Smooth muscle cell (in vitro differentiated cells): ENCODE measurements at regions not wholly inside any gene's neighbourhood (a gene's known extent, or its start where the extent isn't known, plus 50 kb on each side); places are given as distances from the start of the nearest gene placed in this dataset.

Experiments
- DNase-seq: peaks from one replicate; lab custom pipeline; 2025; ENCODE audit not compliant: unreplicated experiment; lab: John Stamatoyannopoulos, UW
- H2AFZ ChIP-seq: fragments of 200-600 bp; sonication (generic); 2 replicates; pipeline ENCODE4 v1.6.0; 2016; ENCODE audit warnings: antibody characterized with exemption, low read depth, mild to moderate bottlenecking
- H3F3A ChIP-seq: fragments of 200-600 bp; sonication (generic); 2 replicates; pipeline ENCODE4 v1.6.0; 2017; ENCODE audit warnings: antibody characterized with exemption, low read depth
- H3K27ac ChIP-seq: fragments of 200-600 bp; sonication (generic); 2 replicates; pipeline ENCODE4 v1.5.1; 2016; ENCODE audit warnings: low read depth, mild to moderate bottlenecking
- H3K27me3 ChIP-seq: fragments of 200-600 bp; sonication (generic); 2 replicates; pipeline ENCODE4 v1.6.1; 2016; ENCODE audit warnings: low read depth, mild to moderate bottlenecking
- H3K36me3 ChIP-seq: fragments of 200-600 bp; sonication (generic); 2 replicates; pipeline ENCODE4 v1.5.1; 2016; ENCODE audit warnings: low read depth
- H3K4me1 ChIP-seq: fragments of 200-600 bp; sonication (generic); 2 replicates; pipeline ENCODE4 v1.5.1; 2016; ENCODE audit warnings: low read depth
- H3K4me2 ChIP-seq: fragments of 200-600 bp; sonication (generic); 2 replicates; pipeline ENCODE4 v1.6.0; 2016; ENCODE audit warnings: mild to moderate bottlenecking
- H3K4me3 ChIP-seq: fragments of 200-600 bp; sonication (generic); 2 replicates; pipeline ENCODE4 v1.5.1; 2016; ENCODE audit warnings: mild to moderate bottlenecking
- H3K79me2 ChIP-seq: fragments of 200-600 bp; sonication (generic); 2 replicates; pipeline ENCODE4 v1.6.0; 2016; ENCODE audit warnings: low read depth, mild to moderate bottlenecking
- H3K9ac ChIP-seq: fragments of 200-600 bp; sonication (generic); 2 replicates; pipeline ENCODE4 v1.6.0; 2016; ENCODE audit warnings: low read depth
- H3K9me3 ChIP-seq: fragments of 200-600 bp; sonication (generic); replicated peaks from 2 replicates; pipeline ENCODE4 v1.5.1; 2016; ENCODE audit warnings: low read depth
- H4K20me1 ChIP-seq: fragments of 200-600 bp; sonication (generic); 2 replicates; pipeline ENCODE4 v1.6.0; 2016; ENCODE audit warnings: low read depth
- WGBS: methylation state at CpG from one replicate; pipeline ENCODE4 v1.1.7; 2016; ENCODE audit warnings: low lambda C conversion rate; 5-methylcytosine and 5-hydroxymethylcytosine counted together
- TF ChIP-seq, protein P1 (sequence below): fragments of 200-600 bp; sonication (generic); IDR thresholded peaks from 2 replicates; pipeline ENCODE4 v1.5.1; 2017; ENCODE audit warnings: borderline replicate concordance, mild to moderate bottlenecking, antibody characterized with exemption; ENCODE audit not compliant: insufficient read depth, poor library complexity, severe bottlenecking

DNA sequence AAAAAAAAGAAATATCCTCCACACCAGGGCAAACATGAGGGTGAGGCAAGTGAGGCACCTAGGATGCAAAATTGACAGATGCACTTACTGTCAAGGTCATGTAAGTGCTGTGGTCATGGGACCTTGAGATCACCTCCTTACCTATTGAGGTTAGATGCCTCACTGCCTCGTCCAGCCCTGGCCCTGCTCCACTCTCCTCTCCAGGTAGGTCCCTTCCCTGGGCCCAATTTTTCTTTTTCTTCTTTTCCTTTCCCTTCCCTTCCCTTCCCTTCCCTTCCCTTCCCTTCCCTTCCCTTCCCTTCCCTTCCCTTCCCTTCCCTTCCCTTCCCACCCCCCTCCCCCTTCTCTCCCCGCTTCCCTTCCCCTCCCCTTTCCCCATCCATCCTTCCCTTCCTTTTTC lies 71.1 kb upstream of the DLG1 start:
- TF ChIP-seq, protein P1, sequence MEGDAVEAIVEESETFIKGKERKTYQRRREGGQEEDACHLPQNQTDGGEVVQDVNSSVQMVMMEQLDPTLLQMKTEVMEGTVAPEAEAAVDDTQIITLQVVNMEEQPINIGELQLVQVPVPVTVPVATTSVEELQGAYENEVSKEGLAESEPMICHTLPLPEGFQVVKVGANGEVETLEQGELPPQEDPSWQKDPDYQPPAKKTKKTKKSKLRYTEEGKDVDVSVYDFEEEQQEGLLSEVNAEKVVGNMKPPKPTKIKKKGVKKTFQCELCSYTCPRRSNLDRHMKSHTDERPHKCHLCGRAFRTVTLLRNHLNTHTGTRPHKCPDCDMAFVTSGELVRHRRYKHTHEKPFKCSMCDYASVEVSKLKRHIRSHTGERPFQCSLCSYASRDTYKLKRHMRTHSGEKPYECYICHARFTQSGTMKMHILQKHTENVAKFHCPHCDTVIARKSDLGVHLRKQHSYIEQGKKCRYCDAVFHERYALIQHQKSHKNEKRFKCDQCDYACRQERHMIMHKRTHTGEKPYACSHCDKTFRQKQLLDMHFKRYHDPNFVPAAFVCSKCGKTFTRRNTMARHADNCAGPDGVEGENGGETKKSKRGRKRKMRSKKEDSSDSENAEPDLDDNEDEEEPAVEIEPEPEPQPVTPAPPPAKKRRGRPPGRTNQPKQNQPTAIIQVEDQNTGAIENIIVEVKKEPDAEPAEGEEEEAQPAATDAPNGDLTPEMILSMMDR: no peak
- H3K9ac ChIP-seq: no peak overlapping the region
- no peak overlapping the region for H3K4me2 ChIP-seq
- no peaks in the 10 kb centered on the region for H3K9me3 ChIP-seq
- no peak overlapping the region for H3K4me3 ChIP-seq
- H3F3A ChIP-seq: peaks cover 22% of the 10 kb centered on the region
- no peaks in the 10 kb centered on the region for H3K79me2 ChIP-seq
- H3K27me3 ChIP-seq: no peaks in the 10 kb centered on the region
- no peaks in the 10 kb centered on the region for H3K36me3 ChIP-seq
- H3K4me1 ChIP-seq: peaks cover 55% of the 10 kb centered on the region
- WGBS: 100% methylated on average over 1 of the region's 2 CpGs
- no peak overlapping the region for H2AFZ ChIP-seq
- DNase-seq: no peak
- H3K27ac ChIP-seq: no peak overlapping the region
- H4K20me1 ChIP-seq: no peaks in the 10 kb centered on the region

GRCh38 chr3:197368821-197369220 lies 70.4 kb upstream of the DLG1 start:
- H2AFZ ChIP-seq: no peak overlapping the region
- H3K4me2 ChIP-seq: peak overlapping the region; percentile 69
- no peak overlapping the region for H3K9ac ChIP-seq
- no peaks in the 10 kb centered on the region for H3K79me2 ChIP-seq
- no peaks in the 10 kb centered on the region for H3K27me3 ChIP-seq
- no peaks in the 10 kb centered on the region for H3K36me3 ChIP-seq
- no peak for DNase-seq
- no peaks in the 10 kb centered on the region for H3K9me3 ChIP-seq
- WGBS: 32% methylated on average over 4 of the region's 4 CpGs
- peaks cover 22% of the 10 kb centered on the region for H3F3A ChIP-seq
- TF ChIP-seq, protein P1: no peak
- peaks cover 56% of the 10 kb centered on the region for H3K4me1 ChIP-seq
- no peaks in the 10 kb centered on the region for H4K20me1 ChIP-seq
- no peak overlapping the region for H3K27ac ChIP-seq
- no peak overlapping the region for H3K4me3 ChIP-seq

GRCh38 chr3:197368330-197368729 lies 69.9 kb upstream of the DLG1 start:
- H3K9me3 ChIP-seq: no peaks in the 10 kb centered on the region
- no peaks in the 10 kb centered on the region for H3K36me3 ChIP-seq
- H4K20me1 ChIP-seq: no peaks in the 10 kb centered on the region
- TF ChIP-seq, protein P1: no peak
- H3K4me2 ChIP-seq: peak overlapping the region; percentile 69
- 26% methylated on average over 4 of the region's 4 CpGs for WGBS
- H3K27ac ChIP-seq: peak overlapping the region; percentile 10
- peaks cover 22% of the 10 kb centered on the region for H3F3A ChIP-seq
- no peak overlapping the region for H2AFZ ChIP-seq
- peaks cover 61% of the 10 kb centered on the region for H3K4me1 ChIP-seq
- no peaks in the 10 kb centered on the region for H3K27me3 ChIP-seq
- no peak overlapping the region for H3K4me3 ChIP-seq
- H3K9ac ChIP-seq: no peak overlapping the region
- DNase-seq: no peak
- no peaks in the 10 kb centered on the region for H3K79me2 ChIP-seq

GRCh38 chr3:197367081-197367780 lies 68.8 kb upstream of the DLG1 start:
- H2AFZ ChIP-seq: no peak overlapping the region
- H3K4me3 ChIP-seq: no peak overlapping the region
- no peaks in the 10 kb centered on the region for H3K27me3 ChIP-seq
- peak; percentile 15 for DNase-seq
- H3K9me3 ChIP-seq: no peaks in the 10 kb centered on the region
- no peaks in the 10 kb centered on the region for H3K36me3 ChIP-seq
- no peaks in the 10 kb centered on the region for H4K20me1 ChIP-seq
- no peaks in the 10 kb centered on the region for H3K79me2 ChIP-seq
- H3F3A ChIP-seq: peaks cover 22% of the 10 kb centered on the region
- WGBS: 36% methylated on average over 13 of the region's 13 CpGs
- no peak overlapping the region for H3K9ac ChIP-seq
- TF ChIP-seq, protein P1: no peak
- peak overlapping the region; percentile 57 for H3K27ac ChIP-seq
- H3K4me1 ChIP-seq: peaks cover 61% of the 10 kb centered on the region
- peak overlapping the region; percentile 78 for H3K4me2 ChIP-seq
